ENCODE measurements at regions not wholly inside any gene's neighbourhood (a gene's known extent, or its start where the extent isn't known, plus 50 kb on each side); places are given as distances from the start of the nearest gene placed in this dataset.
"Not testable (repeated sequence)": the region's sequence is repeated elsewhere in the genome, so short reads cannot be mapped to it uniquely, and the experiment has no call there.

DNA sequence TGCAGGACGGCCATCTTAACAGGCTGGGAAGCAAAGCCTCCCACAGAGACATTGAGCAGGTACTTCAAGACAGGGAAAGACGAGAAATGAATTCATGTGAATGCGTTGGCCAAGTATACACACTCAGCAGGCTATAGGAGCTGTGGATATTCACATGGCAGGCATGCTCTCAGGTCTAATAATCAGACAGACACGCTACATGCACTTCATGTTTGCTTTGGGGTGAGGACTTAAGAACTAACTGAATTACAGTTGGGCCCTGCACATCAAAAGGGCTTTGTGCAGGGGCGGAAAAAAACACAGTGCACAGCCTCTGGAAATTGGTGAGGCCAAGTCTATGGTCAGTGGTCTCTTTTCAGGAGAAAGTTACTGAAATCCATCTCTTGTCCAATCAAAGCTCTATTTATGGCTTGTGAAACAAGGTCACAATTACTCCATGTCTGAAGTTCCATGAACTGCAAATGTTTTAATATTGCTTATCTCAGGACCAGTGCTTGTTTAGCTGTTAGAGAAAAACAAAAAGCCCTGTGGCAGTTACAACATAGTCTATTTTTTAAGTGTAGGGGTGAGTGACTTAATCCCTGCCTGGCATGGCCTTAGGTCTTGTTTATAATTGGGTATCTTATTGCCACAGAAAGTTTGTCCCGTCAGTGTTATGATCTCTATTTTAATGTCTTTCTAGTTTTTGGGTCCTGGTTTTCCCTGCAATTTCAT, 100.6 kb upstream of the GOLGA6L6 start:
- TF ChIP-seq, protein P1, sequence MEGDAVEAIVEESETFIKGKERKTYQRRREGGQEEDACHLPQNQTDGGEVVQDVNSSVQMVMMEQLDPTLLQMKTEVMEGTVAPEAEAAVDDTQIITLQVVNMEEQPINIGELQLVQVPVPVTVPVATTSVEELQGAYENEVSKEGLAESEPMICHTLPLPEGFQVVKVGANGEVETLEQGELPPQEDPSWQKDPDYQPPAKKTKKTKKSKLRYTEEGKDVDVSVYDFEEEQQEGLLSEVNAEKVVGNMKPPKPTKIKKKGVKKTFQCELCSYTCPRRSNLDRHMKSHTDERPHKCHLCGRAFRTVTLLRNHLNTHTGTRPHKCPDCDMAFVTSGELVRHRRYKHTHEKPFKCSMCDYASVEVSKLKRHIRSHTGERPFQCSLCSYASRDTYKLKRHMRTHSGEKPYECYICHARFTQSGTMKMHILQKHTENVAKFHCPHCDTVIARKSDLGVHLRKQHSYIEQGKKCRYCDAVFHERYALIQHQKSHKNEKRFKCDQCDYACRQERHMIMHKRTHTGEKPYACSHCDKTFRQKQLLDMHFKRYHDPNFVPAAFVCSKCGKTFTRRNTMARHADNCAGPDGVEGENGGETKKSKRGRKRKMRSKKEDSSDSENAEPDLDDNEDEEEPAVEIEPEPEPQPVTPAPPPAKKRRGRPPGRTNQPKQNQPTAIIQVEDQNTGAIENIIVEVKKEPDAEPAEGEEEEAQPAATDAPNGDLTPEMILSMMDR (IDR thresholded peaks at IDR 0.05; ENCODE audit: insufficient read depth, low read depth, low read length), result no peak
- no peak for TF ChIP-seq EZH2 (IDR thresholded peaks at IDR 0.05; ENCODE audit: insufficient read depth, low read length)
- H4K20me1 ChIP-seq (ENCODE audit: insufficient read depth, low read length), result no peaks in the 10 kb centered on the region
- H3K4me2 ChIP-seq (ENCODE audit: low read length), result no peak overlapping the region
- no peaks in the 10 kb centered on the region for H3K79me2 ChIP-seq (ENCODE audit: insufficient read depth, low read length)
- Mint-ChIP-seq H3K27ac (ENCODE audit: unreplicated experiment) (no peak overlapping the region), H3K4me3 (ENCODE audit: unreplicated experiment) (no peak overlapping the region), H3K9me3 (ENCODE audit: unreplicated experiment) (peaks cover 3% of the 10 kb centered on the region), H3K4me1 (ENCODE audit: low read depth, unreplicated experiment) (no peaks in the 10 kb centered on the region), H3K36me3 (ENCODE audit: low read depth, unreplicated experiment) (no peaks in the 10 kb centered on the region), H3K27me3 (ENCODE audit: low read depth, unreplicated experiment) (no peaks in the 10 kb centered on the region)
- H3K27me3 ChIP-seq (ENCODE audit: insufficient read depth, low read length), result no peaks in the 10 kb centered on the region
- FAIRE-seq (no peak), DNase-seq (ENCODE audit: low read depth) (no peak)
- H3K9me3 ChIP-seq (ENCODE audit: insufficient read depth, low read depth, low read length), result peaks cover 27% of the 10 kb centered on the region
- H2AFZ ChIP-seq (ENCODE audit: low read depth, low read length), result no peak overlapping the region
- H3K4me3 ChIP-seq (ENCODE audit: insufficient read depth, low read depth, low read length), result no peak overlapping the region
- H3K4me1 ChIP-seq (ENCODE audit: insufficient read depth, low read length), result no peaks in the 10 kb centered on the region
- no peaks in the 10 kb centered on the region for H3K36me3 ChIP-seq (ENCODE audit: insufficient read depth, low read length)
- H3K9ac ChIP-seq (ENCODE audit: low read length), result no peak overlapping the region
- H3K27ac ChIP-seq (ENCODE audit: low read depth, low read length), result no peak overlapping the region

DNA sequence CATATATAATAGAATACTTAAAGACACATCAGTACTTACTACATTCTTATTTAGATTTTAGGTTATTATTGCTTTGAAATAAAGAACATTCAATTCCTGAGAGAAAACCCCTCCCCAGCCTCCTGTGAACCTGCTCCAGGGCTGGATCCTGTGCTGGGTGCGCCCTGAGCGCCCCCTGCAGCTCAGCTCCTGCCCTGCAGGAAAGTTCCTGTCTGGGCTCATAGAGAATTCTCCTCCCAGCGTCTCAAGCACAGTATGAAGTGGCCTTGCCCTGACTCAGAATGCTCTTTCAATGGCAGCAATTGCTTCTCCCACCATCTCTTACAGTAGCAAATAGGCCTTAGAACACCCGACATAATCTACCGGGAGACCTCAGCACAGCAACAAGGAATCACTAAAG, 98.8 kb upstream of the GOLGA6L6 start:
- peaks cover 24% of the 10 kb centered on the region for H3K9me3 ChIP-seq (ENCODE audit: insufficient read depth, low read depth, low read length)
- not testable (repeated sequence) for H3K27me3 ChIP-seq (ENCODE audit: insufficient read depth, low read length); H3K4me3 Mint-ChIP-seq (ENCODE audit: unreplicated experiment); H3K27me3 Mint-ChIP-seq (ENCODE audit: low read depth, unreplicated experiment); H3K4me1 Mint-ChIP-seq (ENCODE audit: low read depth, unreplicated experiment); H3K27ac Mint-ChIP-seq (ENCODE audit: unreplicated experiment); H3K27ac ChIP-seq (ENCODE audit: low read depth, low read length); H3K4me1 ChIP-seq (ENCODE audit: insufficient read depth, low read length); H2AFZ ChIP-seq (ENCODE audit: low read depth, low read length); H3K9ac ChIP-seq (ENCODE audit: low read length); H4K20me1 ChIP-seq (ENCODE audit: insufficient read depth, low read length); H3K36me3 ChIP-seq (ENCODE audit: insufficient read depth, low read length); H3K36me3 Mint-ChIP-seq (ENCODE audit: low read depth, unreplicated experiment); FAIRE-seq; H3K9me3 Mint-ChIP-seq (ENCODE audit: unreplicated experiment); H3K4me3 ChIP-seq (ENCODE audit: insufficient read depth, low read depth, low read length); DNase-seq (ENCODE audit: low read depth); H3K4me2 ChIP-seq (ENCODE audit: low read length); H3K79me2 ChIP-seq (ENCODE audit: insufficient read depth, low read length)

DNA sequence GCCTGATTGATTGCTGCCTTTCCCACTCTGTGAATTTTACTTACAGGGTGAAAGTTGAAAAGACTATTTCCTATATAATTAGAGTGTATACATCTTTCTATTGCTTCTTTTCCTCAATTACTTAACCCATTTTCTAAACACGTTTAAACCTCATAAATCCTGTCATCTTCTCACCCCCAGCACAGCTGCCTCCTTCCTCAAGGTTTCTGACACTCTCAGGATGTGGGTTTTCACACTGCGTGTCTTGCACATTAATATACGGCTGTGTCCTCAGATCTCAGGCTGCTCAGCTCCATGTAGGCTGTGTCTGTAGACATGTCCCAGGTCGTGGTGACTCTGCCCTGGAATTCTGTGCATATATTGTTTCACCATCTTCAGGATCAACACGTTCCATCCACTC, 97.6 kb upstream of the GOLGA6L6 start:
- H3K9ac ChIP-seq (ENCODE audit: low read length); H3K27me3 ChIP-seq (ENCODE audit: insufficient read depth, low read length); H3K36me3 ChIP-seq (ENCODE audit: insufficient read depth, low read length); H3K4me1 Mint-ChIP-seq (ENCODE audit: low read depth, unreplicated experiment); H3K9me3 Mint-ChIP-seq (ENCODE audit: unreplicated experiment); H3K36me3 Mint-ChIP-seq (ENCODE audit: low read depth, unreplicated experiment); H3K4me3 ChIP-seq (ENCODE audit: insufficient read depth, low read depth, low read length); H3K4me2 ChIP-seq (ENCODE audit: low read length); H3K27me3 Mint-ChIP-seq (ENCODE audit: low read depth, unreplicated experiment); H3K4me3 Mint-ChIP-seq (ENCODE audit: unreplicated experiment); FAIRE-seq; H3K4me1 ChIP-seq (ENCODE audit: insufficient read depth, low read length); H3K27ac Mint-ChIP-seq (ENCODE audit: unreplicated experiment); H4K20me1 ChIP-seq (ENCODE audit: insufficient read depth, low read length); DNase-seq (ENCODE audit: low read depth); H3K27ac ChIP-seq (ENCODE audit: low read depth, low read length); H3K79me2 ChIP-seq (ENCODE audit: insufficient read depth, low read length); H2AFZ ChIP-seq (ENCODE audit: low read depth, low read length): not testable (repeated sequence)
- H3K9me3 ChIP-seq (ENCODE audit: insufficient read depth, low read depth, low read length), result peaks cover 21% of the 10 kb centered on the region

DNA sequence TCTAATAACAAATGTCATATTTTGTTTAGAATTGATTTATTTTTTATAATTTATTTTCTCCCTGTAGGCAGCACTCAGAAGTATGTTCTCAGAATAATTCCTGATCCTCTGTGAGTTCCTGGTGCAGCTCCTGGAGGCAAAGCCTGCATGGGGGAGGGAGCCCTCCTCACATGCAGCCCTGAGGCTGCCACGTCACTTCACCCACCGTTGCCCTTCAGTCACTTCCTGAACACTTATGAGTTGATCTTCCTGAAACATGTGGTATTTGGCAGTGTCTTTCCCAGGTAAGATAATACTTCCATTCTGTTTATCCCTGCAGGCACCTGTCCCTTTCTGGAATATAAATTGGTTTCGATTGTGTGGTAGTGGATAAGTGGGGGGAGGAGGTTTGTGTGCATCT, 95.9 kb upstream of the GOLGA6L6 start:
- not testable (repeated sequence) for H3K4me2 ChIP-seq (ENCODE audit: low read length); H3K27ac ChIP-seq (ENCODE audit: low read depth, low read length); H3K4me1 Mint-ChIP-seq (ENCODE audit: low read depth, unreplicated experiment); H3K27ac Mint-ChIP-seq (ENCODE audit: unreplicated experiment); H3K27me3 ChIP-seq (ENCODE audit: insufficient read depth, low read length); H3K79me2 ChIP-seq (ENCODE audit: insufficient read depth, low read length); H3K4me3 Mint-ChIP-seq (ENCODE audit: unreplicated experiment); H3K36me3 Mint-ChIP-seq (ENCODE audit: low read depth, unreplicated experiment); H2AFZ ChIP-seq (ENCODE audit: low read depth, low read length); H3K4me1 ChIP-seq (ENCODE audit: insufficient read depth, low read length); DNase-seq (ENCODE audit: low read depth); H3K4me3 ChIP-seq (ENCODE audit: insufficient read depth, low read depth, low read length); H3K36me3 ChIP-seq (ENCODE audit: insufficient read depth, low read length); H3K9me3 Mint-ChIP-seq (ENCODE audit: unreplicated experiment); H3K9me3 ChIP-seq (ENCODE audit: insufficient read depth, low read depth, low read length); FAIRE-seq; H3K9ac ChIP-seq (ENCODE audit: low read length); H4K20me1 ChIP-seq (ENCODE audit: insufficient read depth, low read length); H3K27me3 Mint-ChIP-seq (ENCODE audit: low read depth, unreplicated experiment)

DNA sequence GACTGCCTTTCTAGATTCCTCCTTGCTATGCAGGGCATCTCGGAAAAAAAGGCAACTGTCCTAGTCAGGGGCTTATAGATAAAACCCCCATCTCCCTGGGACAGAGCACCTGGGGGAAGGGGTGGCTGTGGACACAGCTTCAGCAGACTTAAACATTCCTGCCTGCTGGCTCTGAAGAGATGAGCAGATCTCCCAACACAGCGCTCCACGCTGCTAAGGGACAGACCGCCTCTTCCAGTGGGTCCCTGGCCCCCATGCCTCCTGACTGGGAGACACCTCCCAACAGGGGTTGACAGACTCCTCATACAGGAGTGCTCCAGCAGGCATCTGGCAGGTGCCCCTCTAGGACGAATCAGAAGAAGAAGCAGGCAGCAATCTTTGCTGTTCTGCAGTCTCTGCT, 87.9 kb upstream of the GOLGA6L6 start:
- not testable (repeated sequence) for H2AFZ ChIP-seq (ENCODE audit: low read depth, low read length); H3K4me1 Mint-ChIP-seq (ENCODE audit: low read depth, unreplicated experiment); H3K9me3 Mint-ChIP-seq (ENCODE audit: unreplicated experiment); H3K27ac Mint-ChIP-seq (ENCODE audit: unreplicated experiment); H3K4me3 ChIP-seq (ENCODE audit: insufficient read depth, low read depth, low read length); H3K9ac ChIP-seq (ENCODE audit: low read length); H3K27ac ChIP-seq (ENCODE audit: low read depth, low read length); H3K36me3 ChIP-seq (ENCODE audit: insufficient read depth, low read length); FAIRE-seq; H4K20me1 ChIP-seq (ENCODE audit: insufficient read depth, low read length); H3K4me3 Mint-ChIP-seq (ENCODE audit: unreplicated experiment); H3K9me3 ChIP-seq (ENCODE audit: insufficient read depth, low read depth, low read length); H3K4me1 ChIP-seq (ENCODE audit: insufficient read depth, low read length); H3K27me3 ChIP-seq (ENCODE audit: insufficient read depth, low read length); H3K4me2 ChIP-seq (ENCODE audit: low read length); DNase-seq (ENCODE audit: low read depth); H3K36me3 Mint-ChIP-seq (ENCODE audit: low read depth, unreplicated experiment); H3K79me2 ChIP-seq (ENCODE audit: insufficient read depth, low read length); H3K27me3 Mint-ChIP-seq (ENCODE audit: low read depth, unreplicated experiment)

Data from astrocyte (in vitro differentiated cells and primary cell).